HG02759 (cell line): ENCODE measurements at regions not wholly inside any gene's neighbourhood (a gene's known extent, or its start where the extent isn't known, plus 50 kb on each side); places are given as distances from the start of the nearest gene placed in this dataset.
"Not testable (repeated sequence)": the region's sequence is repeated elsewhere in the genome, so short reads cannot be mapped to it uniquely, and the experiment has no call there.

ENCODE experiments used
- ATAC-seq: cut with Tn5 transposase; IDR thresholded peaks from one replicate; pipeline ENCODE4 v1.9.1; 2021; ENCODE audit warnings: mild to moderate bottlenecking, moderate library complexity; ENCODE audit not compliant: unreplicated experiment

DNA sequence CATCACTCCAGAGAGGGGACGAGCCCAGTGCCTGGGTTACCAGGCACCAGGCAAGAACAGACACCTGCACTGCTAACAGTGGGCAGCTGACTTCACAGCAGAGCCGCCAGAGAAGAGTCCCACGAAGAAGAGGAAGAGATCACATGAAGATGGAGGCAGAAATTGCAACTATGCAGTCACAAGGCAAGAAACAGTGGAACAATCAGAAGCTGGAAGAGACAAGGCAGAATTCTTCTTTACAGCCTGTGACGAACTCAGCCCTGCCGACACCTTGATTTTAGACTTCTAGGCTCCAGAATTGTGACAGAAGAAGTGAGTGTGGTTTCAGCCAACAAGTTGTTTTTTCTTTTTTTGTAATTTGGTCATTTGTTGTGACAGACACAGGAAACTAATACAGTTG, 59.2 kb downstream of the IL12A start:
- ATAC-seq, result no peak

GRCh38 chr3:160049038-160049437, 60.4 kb downstream of the IL12A start:
- ATAC-seq, result no peak

GRCh38 chr3:160049565-160049964, 60.9 kb downstream of the IL12A start:
- ATAC-seq, result no peak

DNA sequence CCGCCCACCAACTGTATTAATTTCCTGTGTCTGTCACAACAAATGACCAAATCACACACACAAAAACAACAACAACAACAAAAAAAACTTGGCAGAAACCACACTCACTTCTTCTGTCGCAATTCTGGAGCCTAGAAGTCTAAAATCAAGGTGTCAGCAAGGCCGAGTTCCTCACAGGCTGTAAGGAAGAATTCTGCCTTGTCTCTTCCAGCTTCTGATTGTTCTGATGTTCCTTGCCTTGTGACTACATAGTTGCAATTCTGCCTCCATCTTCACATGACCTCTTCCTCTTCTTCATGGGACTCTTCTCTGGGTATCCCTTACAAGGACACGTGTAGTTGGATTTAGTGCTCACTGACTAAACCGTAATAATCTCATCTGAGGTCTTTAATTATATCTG, 61.4 kb downstream of the IL12A start:
- ATAC-seq, result no peak

GRCh38 chr3:160052385-160053047, 63.9 kb downstream of the IL12A start:
- no peak for ATAC-seq

DNA sequence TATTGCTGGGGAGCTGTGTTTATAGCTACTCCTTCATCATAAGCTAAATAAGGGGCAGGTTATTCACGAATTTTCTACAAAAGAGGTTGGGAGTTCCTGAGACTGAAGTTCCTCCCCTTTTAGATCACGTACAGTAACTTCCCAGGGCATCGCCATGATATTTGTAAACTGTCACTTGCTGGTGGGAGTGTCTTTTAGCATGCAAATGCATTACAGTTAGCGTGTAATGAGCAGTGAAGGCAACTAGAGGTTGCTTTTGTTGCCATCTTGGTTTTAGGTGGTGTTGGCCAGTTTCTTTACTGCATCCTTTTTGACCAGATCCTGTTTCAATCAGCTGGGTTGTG, 64.4 kb downstream of the IL12A start:
- no peak for ATAC-seq

GRCh38 chr3:160054862-160055261, 66.2 kb downstream of the IL12A start:
- not testable (repeated sequence) for ATAC-seq

GRCh38 chr3:160055659-160056058, 67.0 kb downstream of the IL12A start:
- ATAC-seq, result no peak

DNA sequence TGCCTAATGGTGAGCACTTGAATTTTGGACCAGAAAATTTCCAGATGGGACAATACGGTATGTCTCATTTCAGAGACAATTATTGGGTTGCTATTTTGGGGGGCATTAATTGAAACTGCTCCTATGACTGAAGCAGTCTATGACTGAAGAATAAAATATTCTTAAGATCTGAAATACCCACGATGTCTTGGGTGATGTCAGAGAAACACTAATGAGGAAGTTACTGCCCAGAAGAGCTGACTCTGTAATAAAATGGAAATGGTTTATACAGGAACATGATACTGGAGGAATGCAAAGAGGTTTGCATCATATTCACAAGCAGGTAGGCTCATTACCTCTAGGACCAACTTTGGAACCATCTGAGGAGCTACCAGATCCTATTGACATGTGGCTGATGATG, 68.7 kb downstream of the IL12A start:
- ATAC-seq, result no peak

DNA sequence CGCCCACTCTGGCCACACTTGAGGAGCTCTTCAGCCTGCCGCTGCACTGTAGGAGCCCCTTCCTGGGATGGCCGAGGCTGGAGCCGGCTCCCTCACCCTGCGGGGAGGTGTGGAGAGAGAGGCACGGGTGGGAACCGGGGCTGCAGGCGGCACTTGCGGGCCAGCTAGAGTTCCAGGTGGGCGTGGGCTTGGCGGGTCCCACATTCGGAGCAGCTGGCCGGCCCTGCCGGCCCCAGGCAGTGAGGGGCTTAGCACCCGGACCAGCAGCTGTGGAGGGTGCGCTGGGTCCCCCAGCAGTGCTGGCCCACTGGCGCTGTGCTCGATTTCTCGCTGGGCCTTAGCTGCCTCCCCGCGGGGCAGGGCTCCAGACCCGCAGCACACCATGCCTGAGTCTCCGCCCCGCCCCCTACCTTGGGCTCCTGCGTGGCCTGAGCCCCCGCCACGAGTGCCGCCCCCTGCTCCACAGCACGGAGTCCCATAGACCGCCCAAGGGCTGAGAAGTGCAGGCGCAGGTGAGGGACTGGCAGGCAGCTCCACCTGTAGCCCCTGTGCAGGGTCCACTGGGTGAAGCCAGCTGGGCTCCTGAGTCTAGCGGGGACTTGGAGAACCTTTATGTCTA, 71.9 kb downstream of the IL12A start:
- ATAC-seq, result no peak

GRCh38 chr3:160061525-160061924, 72.9 kb downstream of the IL12A start:
- no peak for ATAC-seq

GRCh38 chr3:160065282-160065681, 76.6 kb downstream of the IL12A start:
- no peak for ATAC-seq

- no peak for ATAC-seq
These were observed 77.2 kb downstream of the IL12A start for GRCh38 chr3:160065786-160066185.

- no peak for ATAC-seq
These were observed 81.4 kb downstream of the IL12A start for GRCh38 chr3:160069986-160070385.

DNA sequence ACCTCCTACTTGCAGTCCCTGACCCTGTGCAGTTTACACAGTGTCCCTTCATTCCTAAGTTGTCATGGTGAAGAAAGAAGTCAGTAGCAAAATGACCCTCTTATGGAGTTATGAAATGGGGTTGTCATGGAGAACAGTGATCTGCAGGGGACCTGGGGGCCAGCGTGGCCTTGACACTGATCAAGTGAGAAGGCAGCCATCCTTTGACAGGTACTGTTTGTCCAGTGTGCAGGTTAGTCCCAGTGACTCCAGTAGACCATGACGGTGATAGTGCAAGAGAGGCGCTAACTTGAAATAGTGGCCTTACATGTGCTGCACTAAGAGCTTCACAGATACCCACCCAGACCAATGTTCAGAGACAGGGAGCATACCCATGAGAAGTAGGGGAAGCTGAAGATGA, 87.9 kb downstream of the IL12A start:
- no peak for ATAC-seq

DNA sequence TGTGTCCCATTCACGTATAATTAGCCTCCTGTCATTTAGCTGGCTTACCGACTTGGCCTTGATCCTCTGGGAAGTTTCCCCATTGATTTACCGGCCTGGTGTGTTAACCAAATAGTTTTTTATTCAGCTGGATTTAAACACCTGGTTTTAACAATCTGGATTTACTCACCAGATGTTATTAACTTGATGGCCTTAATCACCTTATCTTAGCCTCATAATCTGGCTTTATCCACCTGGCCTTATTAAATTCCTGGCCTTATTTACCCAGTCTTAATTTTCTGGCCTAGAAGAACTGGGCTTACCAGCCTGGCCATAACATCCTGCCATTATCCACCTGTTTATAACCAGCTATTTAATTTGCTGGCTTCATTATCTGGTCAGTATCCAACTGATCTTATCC, 89.9 kb downstream of the IL12A start:
- ATAC-seq, result no peak

- no peak for ATAC-seq
These were observed 93.4 kb downstream of the IL12A start for GRCh38 chr3:160081958-160082533.

DNA sequence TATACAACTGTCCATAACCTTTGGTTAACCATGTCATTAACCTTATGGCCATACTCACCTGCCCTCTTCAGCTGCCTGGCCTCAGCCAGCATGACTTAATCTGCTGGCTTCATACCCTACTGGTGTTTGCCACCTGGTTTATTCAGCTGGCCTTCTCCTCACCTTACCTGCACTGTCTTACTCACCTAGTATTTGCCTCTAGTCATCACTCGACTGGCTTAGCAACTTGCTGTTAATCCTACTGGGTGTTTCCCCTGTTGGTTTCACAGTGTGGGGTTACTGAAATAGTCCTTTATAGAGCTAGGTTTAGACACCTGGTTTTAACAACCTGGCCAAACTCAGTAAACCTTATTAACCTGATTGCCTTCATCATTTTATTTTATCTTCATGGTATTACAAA, 96.4 kb downstream of the IL12A start:
- no peak for ATAC-seq

- ATAC-seq, result no peak
These were observed 100.0 kb downstream of the IL12A start for GRCh38 chr3:160088492-160089137.

DNA sequence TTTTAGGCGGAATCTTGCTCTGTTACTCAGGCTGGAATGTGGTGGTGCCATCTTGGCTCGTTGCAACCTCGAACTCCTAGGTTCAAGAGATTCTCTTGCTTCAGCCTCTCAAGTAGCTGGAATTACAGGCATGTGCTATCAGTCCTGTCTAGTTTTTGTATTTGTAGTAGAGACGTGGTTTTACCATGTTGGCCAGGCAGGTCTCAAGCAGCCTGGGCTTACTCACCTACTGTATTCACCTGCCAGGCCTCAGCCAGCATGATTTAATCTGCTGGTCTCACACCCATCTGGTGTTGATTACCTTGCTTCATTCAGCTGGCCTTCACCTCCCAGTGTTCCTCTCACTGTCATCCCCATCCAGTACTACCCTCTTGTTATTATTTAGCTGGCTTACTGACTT, 102.0 kb downstream of the IL12A start:
- no peak for ATAC-seq

GRCh38 chr3:160091441-160091840, 102.8 kb downstream of the IL12A start:
- ATAC-seq, result no peak

GRCh38 chr3:160092760-160093159, 104.1 kb downstream of the IL12A start:
- ATAC-seq, result no peak
